ENCODE measurements at regions not wholly inside any gene's neighbourhood (a gene's known extent, or its start where the extent isn't known, plus 50 kb on each side); places are given as distances from the start of the nearest gene placed in this dataset.
"Not testable (repeated sequence)": the region's sequence is repeated elsewhere in the genome, so short reads cannot be mapped to it uniquely, and the experiment has no call there.

DNA sequence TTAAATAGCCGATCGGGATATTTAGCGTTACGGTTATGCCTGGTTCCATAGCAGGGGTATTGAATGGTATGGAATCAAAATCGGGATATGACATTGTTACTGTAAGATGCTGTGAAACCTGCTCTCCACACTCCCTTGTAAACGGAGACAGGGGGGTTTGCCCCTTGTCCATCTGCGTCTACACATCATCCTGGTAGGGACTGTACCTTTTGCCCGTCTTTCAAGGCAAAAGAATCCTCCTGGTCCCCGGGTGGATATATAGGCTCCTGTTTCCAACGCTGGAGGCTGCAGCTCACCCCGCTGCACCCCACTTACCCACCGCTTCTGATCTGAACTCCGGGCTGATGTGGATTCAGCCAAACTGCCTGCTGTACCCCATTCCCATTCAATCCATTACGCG lies 189.1 kb downstream of the SHOX start:
- no peaks in the 10 kb centered on the region for H3K79me1 ChIP-seq (ENCODE audit: low read depth, low read length)
- no peak overlapping the region for H4K91ac ChIP-seq (ENCODE audit: low read depth, low read length, poor library complexity)
- DNase-seq (ENCODE audit: low spot score): no peak

DNA sequence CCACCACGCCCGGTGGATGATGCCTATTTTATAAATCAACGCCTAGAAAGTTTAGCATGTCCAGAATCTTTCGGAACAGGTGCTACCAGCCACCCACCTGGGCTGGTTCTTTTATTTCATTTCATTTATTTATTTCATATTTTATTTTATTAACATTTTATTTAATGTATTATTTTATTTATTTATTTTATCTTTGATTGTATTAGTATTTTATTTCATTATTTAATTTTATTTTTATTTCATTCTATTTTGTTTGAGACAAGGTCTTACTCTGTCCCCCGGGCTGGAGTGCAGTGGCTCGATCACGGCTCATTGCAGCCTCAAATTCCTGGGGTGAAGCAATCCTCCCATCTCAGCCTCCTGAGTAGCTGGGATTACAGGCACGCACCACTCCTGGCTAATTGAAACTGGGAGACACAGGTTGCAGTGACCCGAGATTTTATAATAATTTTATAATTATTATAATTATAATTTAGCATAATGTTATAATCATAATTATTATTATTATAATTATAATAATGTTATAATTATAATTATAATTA lies 187.2 kb downstream of the SHOX start:
- Histone ChIP-seq H2BK12ac (ENCODE audit: low read length) (no peak overlapping the region), H2BK5ac (ENCODE audit: low read length) (no peak overlapping the region), H2AFZ (ENCODE audit: low read length) (no peak overlapping the region), H3K14ac (ENCODE audit: low read length) (no peak overlapping the region), H4K91ac (ENCODE audit: low read depth, low read length, poor library complexity) (no peak overlapping the region), H2BK120ac (ENCODE audit: low read depth, low read length) (no peak overlapping the region), H3K79me1 (ENCODE audit: low read depth, low read length) (no peaks in the 10 kb centered on the region), H2AK5ac (ENCODE audit: low read depth, low read length) (no peak overlapping the region), H3K36me3 (replicated peaks in 1 of 2; ENCODE audit: control insufficient read depth in 2 of 2, insufficient read depth in 2 of 2, low read length in 2 of 2) (no peaks in the 10 kb centered on the region), H3K27me3 (ENCODE audit: control insufficient read depth in 3 of 3, insufficient read depth in 3 of 3, low read depth in 1 of 3, low read length in 3 of 3) (no peaks in the 10 kb centered on the region), H3K4me3 (ENCODE audit: low read length in 2 of 2) (no peak overlapping the region), H3K4ac (ENCODE audit: low read length) (no peak overlapping the region), H3K4me1 (ENCODE audit: control insufficient read depth in 2 of 2, insufficient read depth in 1 of 2, low read depth in 1 of 2, low read length in 2 of 2) (no peaks in the 10 kb centered on the region), H3K4me2 (ENCODE audit: insufficient read depth, low read length, poor library complexity, severe bottlenecking) (no peak overlapping the region), H3K27ac (replicated peaks; ENCODE audit: low read length) (no peak overlapping the region), H2BK15ac (ENCODE audit: low read length) (no peak overlapping the region), H3K18ac (ENCODE audit: low read length) (no peak overlapping the region), H3K23ac (ENCODE audit: low read depth, low read length, poor library complexity) (no peak overlapping the region), H3K9me3 (replicated peaks in 1 of 2; ENCODE audit: control insufficient read depth in 2 of 2, insufficient read depth in 1 of 2, low read depth in 1 of 2, low read length in 2 of 2) (peaks cover 0 to 6% of the 10 kb centered on the region in 2 donors), H4K8ac (ENCODE audit: low read depth, low read length) (no peak overlapping the region), H3K9ac (ENCODE audit: low read depth, low read length, poor library complexity) (no peak overlapping the region)
- no CpG with 5 or more reads among the region's 9 CpGs for WGBS, 2 donors (ENCODE audit: extremely low coverage in 2 of 2, insufficient read length in 2 of 2, insufficient replicate concordance in 1 of 2)
- no peak for DNase-seq (ENCODE audit: low spot score)

More for the DNA sequence above, 189.1 kb downstream of the SHOX start:
- H3K4me2 ChIP-seq (ENCODE audit: insufficient read depth, low read length, poor library complexity, severe bottlenecking): no peak overlapping the region
- no CpG with 5 or more reads among the region's 15 CpGs for WGBS, 2 donors (ENCODE audit: extremely low coverage in 2 of 2, insufficient read length in 2 of 2, insufficient replicate concordance in 1 of 2)
- H2BK12ac ChIP-seq (ENCODE audit: low read length): no peak overlapping the region
- H4K8ac ChIP-seq (ENCODE audit: low read depth, low read length): no peak overlapping the region
- no peaks in the 10 kb centered on the region for H3K36me3 ChIP-seq (replicated peaks in 1 of 2; ENCODE audit: control insufficient read depth in 2 of 2, insufficient read depth in 2 of 2, low read length in 2 of 2)
- no peak overlapping the region for H3K4ac ChIP-seq (ENCODE audit: low read length)
- H3K9ac ChIP-seq (ENCODE audit: low read depth, low read length, poor library complexity): no peak overlapping the region
- H3K18ac ChIP-seq (ENCODE audit: low read length): no peak overlapping the region
- H2AK5ac ChIP-seq (ENCODE audit: low read depth, low read length): no peak overlapping the region
- no peak overlapping the region for H3K27ac ChIP-seq (replicated peaks; ENCODE audit: low read length)
- H2BK15ac ChIP-seq (ENCODE audit: low read length): no peak overlapping the region
- no peaks in the 10 kb centered on the region for H3K27me3 ChIP-seq (ENCODE audit: control insufficient read depth in 3 of 3, insufficient read depth in 3 of 3, low read depth in 1 of 3, low read length in 3 of 3)
- no peak overlapping the region for H3K23ac ChIP-seq (ENCODE audit: low read depth, low read length, poor library complexity)
- no peak overlapping the region for H3K14ac ChIP-seq (ENCODE audit: low read length)
- H2BK5ac ChIP-seq (ENCODE audit: low read length): no peak overlapping the region
- H2AFZ ChIP-seq (ENCODE audit: low read length): no peak overlapping the region
- H3K9me3 ChIP-seq (replicated peaks in 1 of 2; ENCODE audit: control insufficient read depth in 2 of 2, insufficient read depth in 1 of 2, low read depth in 1 of 2, low read length in 2 of 2): peaks cover 0 to 6% of the 10 kb centered on the region in 2 donors
- H2BK120ac ChIP-seq (ENCODE audit: low read depth, low read length): no peak overlapping the region
- no peaks in the 10 kb centered on the region for H3K4me1 ChIP-seq (ENCODE audit: control insufficient read depth in 2 of 2, insufficient read depth in 1 of 2, low read depth in 1 of 2, low read length in 2 of 2)
- no peak overlapping the region for H3K4me3 ChIP-seq (ENCODE audit: low read length in 2 of 2)

DNA sequence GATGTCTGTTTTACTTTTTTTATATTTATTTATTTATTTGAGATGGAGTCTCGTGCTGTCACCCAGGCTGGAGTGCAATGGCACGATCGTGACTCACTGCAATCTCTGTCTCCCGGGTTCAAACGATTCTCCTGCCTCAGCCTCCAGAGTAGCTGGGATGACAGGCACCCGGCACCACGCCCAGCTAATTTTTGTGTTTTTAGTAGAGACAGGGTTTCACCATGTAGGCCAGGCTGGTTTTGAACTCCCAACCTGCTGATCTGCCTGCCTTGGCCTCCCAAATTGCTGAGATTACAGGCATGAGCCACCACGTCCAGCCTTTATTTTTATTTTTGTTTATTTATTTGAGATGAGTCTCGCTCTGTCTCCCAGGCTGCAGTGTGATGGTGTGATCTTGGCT lies 186.6 kb downstream of the SHOX start:
- peak overlapping the region; percentile 32 for H2AK5ac ChIP-seq (ENCODE audit: low read depth, low read length)
- H3K18ac ChIP-seq (ENCODE audit: low read length); H4K91ac ChIP-seq (ENCODE audit: low read depth, low read length, poor library complexity); H3K27me3 ChIP-seq (ENCODE audit: control insufficient read depth in 3 of 3, insufficient read depth in 3 of 3, low read depth in 1 of 3, low read length in 3 of 3); H3K9me3 ChIP-seq (replicated peaks in 1 of 2; ENCODE audit: control insufficient read depth in 2 of 2, insufficient read depth in 1 of 2, low read depth in 1 of 2, low read length in 2 of 2); H2BK5ac ChIP-seq (ENCODE audit: low read length); H2BK12ac ChIP-seq (ENCODE audit: low read length); H2BK15ac ChIP-seq (ENCODE audit: low read length); H3K27ac ChIP-seq (replicated peaks; ENCODE audit: low read length); H3K14ac ChIP-seq (ENCODE audit: low read length); H2BK120ac ChIP-seq (ENCODE audit: low read depth, low read length); H3K4me2 ChIP-seq (ENCODE audit: insufficient read depth, low read length, poor library complexity, severe bottlenecking); DNase-seq (ENCODE audit: low spot score); H3K9ac ChIP-seq (ENCODE audit: low read depth, low read length, poor library complexity); H4K8ac ChIP-seq (ENCODE audit: low read depth, low read length); H3K4me1 ChIP-seq (ENCODE audit: control insufficient read depth in 2 of 2, insufficient read depth in 1 of 2, low read depth in 1 of 2, low read length in 2 of 2); H2AFZ ChIP-seq (ENCODE audit: low read length); H3K4ac ChIP-seq (ENCODE audit: low read length); H3K23ac ChIP-seq (ENCODE audit: low read depth, low read length, poor library complexity); H3K36me3 ChIP-seq (replicated peaks in 1 of 2; ENCODE audit: control insufficient read depth in 2 of 2, insufficient read depth in 2 of 2, low read length in 2 of 2); H3K79me1 ChIP-seq (ENCODE audit: low read depth, low read length); H3K4me3 ChIP-seq (ENCODE audit: low read length in 2 of 2): not testable (repeated sequence)
- no CpG with 5 or more reads among the region's 9 CpGs for WGBS, 2 donors (ENCODE audit: extremely low coverage in 2 of 2, insufficient read length in 2 of 2, insufficient replicate concordance in 1 of 2)

DNA sequence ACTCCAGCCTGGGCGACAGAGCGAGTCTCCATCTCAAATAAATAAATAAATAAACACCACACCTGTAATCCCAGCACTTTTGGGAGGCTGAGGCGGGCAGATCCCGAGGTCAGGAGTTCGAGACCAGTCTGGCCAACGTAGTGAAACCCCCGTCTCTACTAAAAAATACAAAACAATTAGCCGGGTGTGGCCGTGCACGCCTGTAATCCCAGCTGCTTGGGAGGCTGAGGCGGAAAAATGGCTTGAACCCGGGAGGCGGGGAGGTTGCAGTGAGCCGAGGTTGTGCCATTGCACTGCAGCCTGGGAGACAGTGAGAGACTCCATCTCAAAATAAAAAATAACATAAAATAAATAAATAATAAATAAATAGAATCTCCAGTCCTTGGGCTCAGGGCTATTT lies 185.8 kb downstream of the SHOX start:
- Histone ChIP-seq H2BK15ac (ENCODE audit: low read length) (no peak overlapping the region), H2AFZ (ENCODE audit: low read length) (no peak overlapping the region), H3K23ac (ENCODE audit: low read depth, low read length, poor library complexity) (no peak overlapping the region), H2AK5ac (ENCODE audit: low read depth, low read length) (no peak overlapping the region), H3K4ac (ENCODE audit: low read length) (no peak overlapping the region), H2BK120ac (ENCODE audit: low read depth, low read length) (no peak overlapping the region), H3K27me3 (ENCODE audit: control insufficient read depth in 3 of 3, insufficient read depth in 3 of 3, low read depth in 1 of 3, low read length in 3 of 3) (no peaks in the 10 kb centered on the region), H3K27ac (replicated peaks; ENCODE audit: low read length) (no peak overlapping the region), H3K79me1 (ENCODE audit: low read depth, low read length) (no peaks in the 10 kb centered on the region), H3K9ac (ENCODE audit: low read depth, low read length, poor library complexity) (no peak overlapping the region), H3K18ac (ENCODE audit: low read length) (no peak overlapping the region), H4K91ac (ENCODE audit: low read depth, low read length, poor library complexity) (no peak overlapping the region), H3K4me1 (ENCODE audit: control insufficient read depth in 2 of 2, insufficient read depth in 1 of 2, low read depth in 1 of 2, low read length in 2 of 2) (no peaks in the 10 kb centered on the region), H3K4me3 (ENCODE audit: low read length in 2 of 2) (no peak overlapping the region), H3K9me3 (replicated peaks in 1 of 2; ENCODE audit: control insufficient read depth in 2 of 2, insufficient read depth in 1 of 2, low read depth in 1 of 2, low read length in 2 of 2) (peaks cover 0 to 5% of the 10 kb centered on the region in 2 donors), H2BK5ac (ENCODE audit: low read length) (no peak overlapping the region), H3K14ac (ENCODE audit: low read length) (no peak overlapping the region), H3K36me3 (replicated peaks in 1 of 2; ENCODE audit: control insufficient read depth in 2 of 2, insufficient read depth in 2 of 2, low read length in 2 of 2) (no peaks in the 10 kb centered on the region), H2BK12ac (ENCODE audit: low read length) (no peak overlapping the region), H4K8ac (ENCODE audit: low read depth, low read length) (no peak overlapping the region), H3K4me2 (ENCODE audit: insufficient read depth, low read length, poor library complexity, severe bottlenecking) (no peak overlapping the region)
- no CpG with 5 or more reads among the region's 14 CpGs for WGBS, 2 donors (ENCODE audit: extremely low coverage in 2 of 2, insufficient read length in 2 of 2, insufficient replicate concordance in 1 of 2)
- no peak for DNase-seq (ENCODE audit: low spot score)
